Panc1 (cell line): ENCODE measurements at regions not wholly inside any gene's neighbourhood (a gene's known extent, or its start where the extent isn't known, plus 50 kb on each side); places are given as distances from the start of the nearest gene placed in this dataset.

Source experiments
- ATAC-seq: fragments of 200-7000 bp; cut with Tn5 transposase; 2 replicates; pipeline ENCODE4 v1.9.1; 2020; ENCODE audit warnings: mild to moderate bottlenecking, moderate library complexity
- BruUV-seq: library from RNA; stranded (reverse); fragments of 400-500 nt; replicated peaks from 2 replicates; lab custom pipeline; 2021; lab: Mats Ljungman, UMichigan
- CTCF ChIA-PET: fragments of 300-600 bp; sonication (Branson Sonifier 250); formaldehyde crosslinking; loops from one replicate; lab custom pipeline; 2022; ENCODE audit warnings: antibody characterized with exemption; lab: Charles Lee
- POLR2A ChIA-PET: fragments of 300-600 bp; sonication (Branson Sonifier 250); formaldehyde crosslinking; loops from one replicate; lab custom pipeline; 2022; ENCODE audit warnings: antibody characterized with exemption; lab: Charles Lee
- DNase-seq: peaks from one replicate; pipeline ENCODE4 v3.0.0-alpha.2; 2010; ENCODE audit warnings: low read depth, low spot score
- H3K27ac ChIP-seq: 2 replicates; pipeline ENCODE4 v1.5.1; 2011; ENCODE audit warnings: mild to moderate bottlenecking, low read length, inconsistent platforms
- H3K27me3 ChIP-seq: fragments of 200-500 bp; sonication (Bioruptor generic); 2 replicates; pipeline ENCODE4 v1.6.0; 2014; ENCODE audit warnings: low read length, inconsistent platforms; ENCODE audit not compliant: control insufficient read depth, insufficient read depth
- H3K36me3 ChIP-seq: fragments of 200-500 bp; sonication (Bioruptor generic); 2 replicates; pipeline ENCODE4 v1.5.1; 2014; ENCODE audit warnings: inconsistent platforms, mild to moderate bottlenecking, low read length, moderate library complexity; ENCODE audit not compliant: control insufficient read depth, insufficient read depth
- H3K4me1 ChIP-seq: 2 replicates; pipeline ENCODE4 v1.5.1; 2011; ENCODE audit warnings: inconsistent platforms, mild to moderate bottlenecking, low read length, moderate library complexity; ENCODE audit not compliant: control insufficient read depth, insufficient read depth
- H3K4me3 ChIP-seq, 2 experiments: 2 replicates each; pipeline ENCODE4 v1.5.1; 2011 to 2012; ENCODE audit warnings: low read depth in 2 of 2, low read length in 2 of 2, mild to moderate bottlenecking in 2 of 2, inconsistent platforms in 1 of 2, moderate library complexity in 1 of 2
- H3K9me3 ChIP-seq: fragments of 200-500 bp; sonication (Bioruptor generic); 2 replicates; pipeline ENCODE4 v1.5.1; 2014; ENCODE audit warnings: low read depth, mild to moderate bottlenecking, inconsistent platforms, low read length, moderate library complexity; ENCODE audit not compliant: control insufficient read depth, insufficient read depth
- CTCF ChIP-seq: fragments of 450-650 bp; IDR thresholded peaks from 2 replicates; pipeline ENCODE4 v1.5.1; 2017; ENCODE audit warnings: mild to moderate bottlenecking
- POLR2AphosphoS5 ChIP-seq: IDR thresholded peaks from 2 replicates; pipeline ENCODE4 v1.6.1; 2012; ENCODE audit warnings: mild to moderate bottlenecking, low read depth, low read length, moderate library complexity
- REST ChIP-seq, 2 experiments: IDR thresholded peaks; 2 replicates each; pipeline ENCODE4 v1.6.1; 2011 to 2012; ENCODE audit warnings: low read depth in 2 of 2, control low read depth in 1 of 2, low read length in 1 of 2, mild to moderate bottlenecking in 1 of 2, moderate library complexity in 1 of 2; ENCODE audit not compliant: insufficient read depth in 1 of 2
- SIN3A ChIP-seq: IDR thresholded peaks from 2 replicates; pipeline ENCODE4 v1.6.1; 2012; ENCODE audit warnings: low read depth, mild to moderate bottlenecking, low read length, moderate library complexity, borderline replicate concordance; ENCODE audit not compliant: insufficient read depth
- TCF7L2 ChIP-seq: IDR thresholded peaks from 2 replicates; pipeline ENCODE4 v1.6.1; 2011; ENCODE audit warnings: mild to moderate bottlenecking, low read depth, low read length, inconsistent platforms
- in situ Hi-C: cut with HindIII; loops from 2 replicates; pipeline ENCODE4 v1.10.0; 2016; ENCODE audit warnings: low sequenced_read_pairs, low pct_unique_long_range_greater_than_20kb
- intact Hi-C: fragments of 100-400 bp; cut with micrococcal nuclease; formaldehyde crosslinking; loops from one replicate; pipeline ENCODE4 v1.10.0; 2022; ENCODE audit not compliant: unreplicated experiment

GRCh38 chr10:128307820-128308219, 181.6 kb upstream of the MKI67 start:
- TF ChIP-seq SIN3A (no peak), POLR2AphosphoS5 (no peak), CTCF (no peak), TCF7L2 (no peak), REST (IDR thresholded peaks at IDR 0.05; ENCODE audit: insufficient read depth in 1 of 2, low read depth in 2 of 2, low read length in 1 of 2) (no peak)
- ChIA-PET CTCF (no interaction called here), POLR2A (no interaction called here)
- no TSS peak for BruUV-seq
- ATAC-seq: no peak
- Histone ChIP-seq H3K27ac (no peak overlapping the region), H3K9me3 (no peaks in the 10 kb centered on the region), H3K4me3 (no peak overlapping the region), H3K4me1 (no peaks in the 10 kb centered on the region), H3K36me3 (no peaks in the 10 kb centered on the region), H3K27me3 (peaks cover 2% of the 10 kb centered on the region)
- DNase-seq: no peak
- intact Hi-C loops (no loop called here), in situ Hi-C loops (no loop called here)

- Histone ChIP-seq H3K27me3 (peaks cover 6% of the 10 kb centered on the region), H3K36me3 (no peaks in the 10 kb centered on the region), H3K9me3 (no peaks in the 10 kb centered on the region), H3K4me1 (no peaks in the 10 kb centered on the region), H3K27ac (no peak overlapping the region), H3K4me3 (no peak overlapping the region)
- no TSS peak for BruUV-seq
- ChIA-PET POLR2A (no interaction called here), CTCF (no interaction called here)
- TF ChIP-seq TCF7L2 (no peak), SIN3A (no peak), REST (IDR thresholded peaks at IDR 0.05; ENCODE audit: insufficient read depth in 1 of 2, low read depth in 2 of 2, low read length in 1 of 2) (no peak)
- intact Hi-C loops: no loop called here
- in situ Hi-C loops: no loop called here
- ATAC-seq (no peak), DNase-seq (no peak)
These were observed 184.9 kb upstream of the MKI67 start for GRCh38 chr10:128310971-128311658.
